ENCODE measurements at regions not wholly inside any gene's neighbourhood (a gene's known extent, or its start where the extent isn't known, plus 50 kb on each side); places are given as distances from the start of the nearest gene placed in this dataset.
"Not testable (repeated sequence)": the region's sequence is repeated elsewhere in the genome, so short reads cannot be mapped to it uniquely, and the experiment has no call there.

GRCh38 chr12:42733911-42734310 lies 144.4 kb upstream of the PRICKLE1 start:
- no peak for FAIRE-seq
- no peak for DNase-seq (ENCODE audit: low spot score)

DNA sequence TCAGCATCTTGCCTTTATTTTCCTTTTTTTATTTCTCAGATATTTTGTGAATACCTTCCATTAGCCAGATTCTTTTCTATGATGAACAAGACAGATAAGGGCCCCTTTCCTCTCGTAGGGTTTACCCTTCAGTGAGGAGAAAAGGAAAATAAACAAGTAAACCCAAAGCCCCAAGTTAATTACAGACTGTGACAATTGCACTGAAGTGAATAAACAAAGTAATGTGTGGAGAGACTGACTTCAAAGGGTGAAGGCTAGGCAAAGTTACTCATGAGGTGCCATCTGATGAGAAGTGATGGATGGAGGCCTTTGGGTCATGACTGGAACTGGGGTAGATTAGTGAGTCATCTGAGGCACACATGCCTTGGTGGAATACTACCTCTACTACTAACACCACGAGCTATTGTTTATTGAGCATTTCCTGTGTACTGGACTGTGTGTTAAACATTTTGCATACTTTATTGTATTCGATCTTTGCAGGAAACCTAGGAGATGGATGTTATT lies 143.4 kb upstream of the PRICKLE1 start:
- DNase-seq (ENCODE audit: low spot score) (no peak), FAIRE-seq (no peak)

DNA sequence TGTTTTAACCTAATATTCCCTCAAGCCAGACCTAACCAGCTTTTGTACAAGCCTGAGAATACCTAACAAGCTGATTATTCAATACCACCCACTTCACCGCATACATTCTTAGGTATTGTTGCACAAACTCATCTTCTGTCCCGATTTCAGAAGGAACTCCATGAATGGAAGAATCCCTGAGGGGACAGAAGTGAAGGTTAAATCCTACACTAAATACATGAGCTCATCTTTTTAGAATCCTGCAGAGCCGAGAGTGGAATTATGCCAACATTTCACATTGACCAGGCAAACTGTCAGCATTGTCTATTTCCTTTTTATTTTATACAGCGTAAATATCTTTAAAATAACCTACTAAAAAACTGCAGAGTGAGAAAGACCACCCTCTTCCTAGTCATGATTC lies 140.7 kb upstream of the PRICKLE1 start:
- FAIRE-seq (no peak), DNase-seq (ENCODE audit: low spot score) (no peak)

- FAIRE-seq (no peak), DNase-seq (ENCODE audit: low spot score) (no peak)
Measured at GRCh38 chr12:42729535-42729900, 140.0 kb upstream of the PRICKLE1 start.

GRCh38 chr12:42728770-42729534 lies 139.4 kb upstream of the PRICKLE1 start:
- FAIRE-seq (no peak), DNase-seq (ENCODE audit: low spot score) (no peak)

DNA sequence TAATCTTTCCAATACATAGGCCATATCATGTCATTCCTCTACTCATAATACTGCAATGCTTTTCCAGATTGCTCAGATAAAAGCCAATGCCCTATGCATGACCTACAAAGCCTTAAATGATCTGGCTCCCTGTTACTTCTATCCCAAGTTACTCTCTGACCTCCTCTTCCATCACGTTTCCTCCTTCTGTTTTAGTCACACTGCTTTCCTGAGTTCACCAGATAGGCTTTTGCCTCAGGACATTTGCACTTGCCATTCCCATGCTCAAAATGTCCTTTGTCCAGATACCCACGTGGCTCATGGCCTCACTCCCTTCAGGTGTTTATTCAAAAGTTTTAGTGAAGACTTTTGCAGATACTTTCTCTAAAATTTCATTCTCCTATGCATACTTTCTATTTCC lies 138.7 kb upstream of the PRICKLE1 start:
- FAIRE-seq (no peak), DNase-seq (ENCODE audit: low spot score) (no peak)

- DNase-seq (ENCODE audit: low spot score), result peak; percentile 44
- FAIRE-seq, result no peak
Measured at GRCh38 chr12:42725809-42726208, 136.3 kb upstream of the PRICKLE1 start.

- no peak for FAIRE-seq
- peak; percentile 43 for DNase-seq (ENCODE audit: low spot score)
Measured at GRCh38 chr12:42716491-42716891, 126.9 kb upstream of the PRICKLE1 start.

- not testable (repeated sequence) for DNase-seq (ENCODE audit: low spot score); FAIRE-seq
Measured at GRCh38 chr12:42713566-42713965, 124.0 kb upstream of the PRICKLE1 start.

- not testable (repeated sequence) for DNase-seq (ENCODE audit: low spot score); FAIRE-seq
Measured at GRCh38 chr12:42708374-42708773, 118.8 kb upstream of the PRICKLE1 start.

DNA sequence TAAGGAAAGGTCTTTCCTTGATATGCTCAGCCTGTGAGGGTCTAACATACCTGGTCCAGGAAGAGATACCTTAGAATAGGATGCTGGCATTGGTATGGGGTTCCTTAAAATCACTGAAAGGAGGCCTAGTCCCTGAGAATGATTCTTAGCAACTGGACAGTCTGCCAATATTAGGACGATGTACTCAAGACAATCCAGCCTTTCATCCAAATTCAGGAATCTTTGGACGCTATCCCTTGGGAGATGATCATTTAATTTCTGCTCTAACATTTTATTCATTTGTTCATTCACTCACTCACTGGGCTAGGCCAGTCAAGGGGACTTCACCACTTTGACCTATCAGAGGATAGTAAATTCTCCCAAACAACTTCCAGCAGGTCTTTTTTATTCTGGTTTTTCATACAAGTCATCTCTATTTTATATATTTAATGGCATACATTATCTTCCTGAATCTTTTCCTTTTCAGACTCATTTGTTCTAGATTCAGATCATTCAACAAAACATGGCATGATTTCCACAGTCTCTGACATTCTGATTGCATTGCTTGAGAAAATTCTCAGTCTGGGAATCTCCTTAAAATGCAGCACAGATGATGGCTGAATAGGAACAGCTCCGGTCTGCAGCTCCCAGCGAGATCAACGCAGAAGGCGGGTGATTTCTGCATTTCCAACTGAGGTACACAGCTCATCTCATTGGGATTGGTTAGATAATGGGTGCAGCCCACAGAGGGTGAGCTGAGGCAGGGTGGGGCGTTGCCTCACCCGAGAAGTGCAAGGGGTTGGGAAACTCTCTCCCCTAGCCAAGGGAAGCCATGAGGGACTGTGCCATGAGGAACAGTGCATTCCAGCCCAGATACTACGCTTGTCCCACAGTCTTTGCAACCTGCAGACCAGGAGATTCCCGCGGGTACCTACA lies 118.0 kb upstream of the PRICKLE1 start:
- FAIRE-seq (no peak), DNase-seq (ENCODE audit: low spot score) (no peak)

- FAIRE-seq (no peak), DNase-seq (ENCODE audit: low spot score) (no peak)
Measured at GRCh38 chr12:42706321-42706720, 116.8 kb upstream of the PRICKLE1 start.

GRCh38 chr12:42705863-42706262 lies 116.3 kb upstream of the PRICKLE1 start:
- FAIRE-seq (no peak), DNase-seq (ENCODE audit: low spot score) (no peak)

DNA sequence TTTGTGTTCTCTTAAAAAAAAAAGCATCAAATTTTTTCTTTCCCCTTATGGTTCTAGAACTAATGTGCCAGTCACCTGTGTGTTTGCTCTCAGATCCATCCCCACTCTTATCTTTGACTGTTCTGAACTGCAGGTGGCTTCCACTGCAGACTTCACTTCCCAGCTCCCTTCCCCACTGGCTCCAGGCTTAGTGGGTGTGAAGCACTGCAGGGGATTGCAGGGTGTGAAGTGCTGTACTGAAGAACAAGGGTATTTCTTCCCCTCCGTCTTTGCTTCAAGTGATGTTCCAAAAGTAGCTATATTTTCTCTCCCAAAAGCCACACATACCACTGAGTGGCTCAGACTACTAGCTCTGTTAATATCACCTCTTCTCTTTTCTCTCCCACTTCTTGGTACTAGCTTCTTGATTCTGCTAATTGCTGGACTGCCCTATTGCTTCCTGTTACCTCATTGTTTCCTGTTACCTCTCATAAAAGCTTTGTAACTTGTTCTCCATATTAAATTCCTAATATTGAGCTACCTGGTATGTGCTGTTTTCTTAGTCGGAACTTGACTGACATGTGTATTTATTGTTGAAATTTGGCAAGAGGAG lies 115.4 kb upstream of the PRICKLE1 start:
- FAIRE-seq (no peak), DNase-seq (ENCODE audit: low spot score) (no peak)

- FAIRE-seq, result no peak
- DNase-seq (ENCODE audit: low spot score), result no peak
Measured at GRCh38 chr12:42704340-42704739, 114.8 kb upstream of the PRICKLE1 start.

DNA sequence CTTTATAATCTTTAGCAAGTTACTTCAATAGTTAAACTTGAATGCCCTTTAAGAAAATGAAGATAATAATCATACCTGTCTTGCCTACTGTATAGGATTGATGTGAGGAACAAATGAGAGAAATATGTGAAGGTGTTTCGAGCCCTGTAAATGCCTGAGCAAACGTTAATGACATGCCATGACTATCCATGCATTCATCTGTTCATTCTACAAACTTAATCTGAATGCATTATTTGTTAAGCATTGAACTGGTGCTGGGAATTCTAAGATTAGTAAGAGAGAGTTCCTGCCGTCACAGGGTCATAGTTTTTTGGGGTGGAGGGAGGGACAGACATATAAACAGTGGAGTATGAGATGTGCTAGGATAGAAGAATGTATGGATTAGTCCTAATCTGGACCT lies 111.5 kb upstream of the PRICKLE1 start:
- DNase-seq (ENCODE audit: low spot score), result no peak
- no peak for FAIRE-seq

DNA sequence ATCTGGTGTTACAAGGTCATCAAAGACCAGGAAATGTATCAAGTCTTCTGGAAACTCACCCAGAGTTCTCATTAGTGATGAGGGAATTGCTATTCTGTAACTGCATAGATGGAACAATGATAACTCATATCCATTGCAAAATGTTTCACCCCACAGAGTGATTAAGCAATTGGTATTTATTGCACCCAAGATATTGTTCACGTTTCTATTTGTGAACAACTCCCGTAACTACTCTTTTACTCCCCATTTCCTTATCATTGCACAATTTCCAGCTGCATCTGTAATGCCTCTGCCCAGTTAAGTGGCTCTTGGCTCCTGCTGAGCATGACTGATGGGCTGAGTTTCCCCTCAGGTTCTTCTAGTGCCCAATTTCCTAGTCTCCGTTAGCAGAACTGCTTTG lies 108.7 kb upstream of the PRICKLE1 start:
- FAIRE-seq, result no peak
- DNase-seq (ENCODE audit: low spot score), result no peak

DNA sequence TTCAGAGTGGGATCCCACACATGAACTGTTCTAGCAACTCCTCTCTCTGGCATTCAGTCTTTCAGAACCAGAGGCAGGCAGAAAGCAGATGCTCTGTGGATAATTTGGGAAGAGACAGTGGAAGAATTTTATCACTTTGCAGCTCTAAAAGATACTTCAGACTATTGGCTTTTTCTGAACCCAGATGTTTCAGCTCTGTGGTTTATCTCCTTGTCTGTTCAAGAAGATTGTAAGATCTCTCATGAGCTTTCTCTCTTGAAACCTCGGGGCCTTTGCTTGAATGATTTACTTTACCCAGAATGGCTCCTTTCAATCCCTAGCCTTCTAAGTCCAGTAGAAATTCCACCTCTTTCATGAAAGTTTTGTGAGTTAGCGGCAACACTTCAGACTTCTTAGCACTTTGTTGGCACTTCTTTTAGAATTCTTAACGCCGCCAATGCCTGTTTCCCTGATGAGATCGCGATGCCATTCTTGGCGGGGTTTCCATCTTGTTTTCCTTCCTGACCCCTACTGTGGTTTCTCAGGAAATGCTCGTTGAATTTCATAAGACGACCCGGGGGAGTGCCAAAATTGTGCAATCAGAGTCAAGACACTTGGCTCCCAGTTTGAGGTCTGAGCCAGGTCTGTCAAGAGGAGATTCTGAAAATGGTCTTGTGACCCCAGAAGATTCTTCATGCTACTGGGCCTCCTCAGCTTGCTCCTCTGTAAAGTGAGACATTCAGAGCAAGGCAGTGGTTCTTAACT lies 107.0 kb upstream of the PRICKLE1 start:
- no peak for FAIRE-seq
- no peak for DNase-seq (ENCODE audit: low spot score)

DNA sequence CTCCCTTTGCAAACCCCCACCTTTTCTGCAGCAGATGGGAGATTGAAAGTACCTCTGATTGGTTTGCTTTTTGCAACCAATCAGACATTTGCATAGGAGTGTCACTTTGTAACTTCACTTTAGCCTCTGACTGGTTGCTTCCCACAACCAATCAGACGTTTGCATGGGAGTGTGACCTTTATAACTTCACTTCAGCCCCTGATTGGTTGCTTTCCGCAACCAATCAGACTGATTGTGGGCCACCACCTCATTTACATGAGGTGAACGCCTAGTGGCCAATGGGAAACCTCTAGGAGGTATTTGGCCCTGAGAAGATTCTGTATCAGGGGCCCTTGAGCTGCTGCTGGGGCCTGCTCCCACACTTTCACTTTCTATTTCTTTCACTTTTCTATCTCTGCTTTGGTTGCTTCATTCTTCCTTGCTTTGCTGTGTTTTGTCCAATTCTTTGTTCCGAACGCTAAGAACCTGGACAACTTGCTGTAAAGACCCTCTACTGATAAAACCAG lies 106.0 kb upstream of the PRICKLE1 start:
- DNase-seq (ENCODE audit: low spot score) (no peak), FAIRE-seq (no peak)

- FAIRE-seq, result no peak
- no peak for DNase-seq (ENCODE audit: low spot score)
Measured at GRCh38 chr12:42692749-42693148, 103.2 kb upstream of the PRICKLE1 start.

DNA sequence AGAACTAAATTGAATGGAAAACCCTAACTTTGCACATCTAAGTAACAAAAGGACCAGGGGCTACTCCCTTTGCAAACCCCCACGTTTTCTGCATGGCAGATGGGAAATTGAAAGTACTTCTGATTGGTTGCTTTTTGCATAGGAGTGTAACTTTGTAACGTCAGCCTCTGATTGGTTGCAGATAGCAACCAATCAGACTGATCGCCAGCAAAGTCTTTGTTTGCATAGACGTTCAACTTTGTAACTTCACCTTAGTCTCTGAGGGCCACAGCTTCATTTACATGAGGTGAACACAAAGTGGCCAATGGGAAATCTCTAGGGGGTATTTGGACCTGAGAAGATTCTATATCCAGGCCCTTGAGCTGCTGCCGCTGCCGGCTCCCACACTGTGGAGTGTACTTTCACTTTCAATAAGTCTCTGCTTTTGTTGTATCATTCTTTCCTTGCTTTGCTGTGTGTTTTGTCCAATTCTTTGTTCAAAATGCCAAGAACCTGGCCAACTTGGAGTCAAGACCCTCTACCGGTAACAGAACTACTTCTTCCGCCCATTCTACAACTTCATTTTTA lies 102.5 kb upstream of the PRICKLE1 start:
- FAIRE-seq (no peak), DNase-seq (ENCODE audit: low spot score) (no peak)

Data from RCC 7860 (cell line).